ENCODE measurements at regions not wholly inside any gene's neighbourhood (a gene's known extent, or its start where the extent isn't known, plus 50 kb on each side); places are given as distances from the start of the nearest gene placed in this dataset.

- TF ChIP-seq CTCF (IDR thresholded peaks at IDR 0.05) (no peak), NFATC4 (CRISPR knock-in tag; IDR thresholded peaks at IDR 0.05) (no peak), ATF6 (CRISPR knock-in tag; IDR thresholded peaks at IDR 0.05) (no peak), E2F4 (CRISPR knock-in tag; IDR thresholded peaks at IDR 0.05; ENCODE audit: borderline replicate concordance, low read depth) (no peak), MAX (CRISPR knock-in tag; IDR thresholded peaks at IDR 0.05) (no peak), ATF3 (CRISPR knock-in tag; conservative IDR thresholded peaks at IDR 0.05) (no peak), JUN (CRISPR knock-in tag; IDR thresholded peaks at IDR 0.05) (no peak), ZNF281 (CRISPR knock-in tag; IDR thresholded peaks at IDR 0.05) (no peak), AR (CRISPR knock-in tag; IDR thresholded peaks at IDR 0.05) (no peak), PREB (CRISPR knock-in tag; IDR thresholded peaks at IDR 0.05; ENCODE audit: borderline replicate concordance) (no peak), ZNF416 (CRISPR knock-in tag; IDR thresholded peaks at IDR 0.05) (no peak), NFE2L1 (CRISPR knock-in tag; IDR thresholded peaks at IDR 0.05) (no peak)
Observed at GRCh38 chr16:9151597-9151996, 60.2 kb downstream of the HAPSTR1 start.

Measured in WTC11 (cell line).